Testis (tissue), 2 donors: ENCODE measurements at regions not wholly inside any gene's neighbourhood (a gene's known extent, or its start where the extent isn't known, plus 50 kb on each side); places are given as distances from the start of the nearest gene placed in this dataset.

Source experiments
- DNase-seq: peaks from one replicate; pipeline ENCODE4 v3.0.0-alpha.2; 2019
- H3K27ac ChIP-seq, 2 donors: fragments of 200-600 bp; sonication (generic); one replicate each; pipeline ENCODE4 v1.5.1; 2019
- H3K27me3 ChIP-seq: fragments of 200-600 bp; sonication (generic); one replicate; pipeline ENCODE4 v1.5.1; 2019
- H3K36me3 ChIP-seq: fragments of 200-600 bp; sonication (generic); one replicate; pipeline ENCODE4 v1.5.1; 2017; ENCODE audit warnings: low read depth; ENCODE audit errors: missing control alignments
- H3K4me1 ChIP-seq: fragments of 200-600 bp; sonication (generic); one replicate; pipeline ENCODE4 v1.5.1; 2019
- H3K4me3 ChIP-seq, 2 donors: fragments of 200-600 bp; sonication (generic); one replicate each; pipeline ENCODE4 v1.5.1; 2017 to 2019
- H3K9me3 ChIP-seq: fragments of 200-600 bp; sonication (generic); one replicate; pipeline ENCODE4 v1.5.1; 2017
- CTCF ChIP-seq, 3 experiments: fragments of 450-650 bp in 2 of 3; fragments of 200-600 bp in 1 of 3; sonication (generic) in 1 of 3; IDR thresholded peaks; one replicate each; pipeline ENCODE4 v1.5.1; 2016 to 2019; ENCODE audit warnings: antibody characterized with exemption in 3 of 3, mild to moderate bottlenecking in 2 of 3, moderate library complexity in 1 of 3
- POLR2A ChIP-seq: fragments of 450-650 bp; IDR thresholded peaks from one replicate; pipeline ENCODE4 v1.6.1; 2017; ENCODE audit warnings: antibody characterized with exemption, mild to moderate bottlenecking, moderate library complexity
- WGBS, 2 donors: methylation state at CpG; one replicate each; pipeline ENCODE4 v1.1.5; 2018; 5-methylcytosine and 5-hydroxymethylcytosine counted together
- intact Hi-C: fragments of 100-400 bp; cut with DNase I; formaldehyde crosslinking; loops from one replicate; pipeline ENCODE4 v1.15.1; 2023; ENCODE audit warnings: low total_unique reads

DNA sequence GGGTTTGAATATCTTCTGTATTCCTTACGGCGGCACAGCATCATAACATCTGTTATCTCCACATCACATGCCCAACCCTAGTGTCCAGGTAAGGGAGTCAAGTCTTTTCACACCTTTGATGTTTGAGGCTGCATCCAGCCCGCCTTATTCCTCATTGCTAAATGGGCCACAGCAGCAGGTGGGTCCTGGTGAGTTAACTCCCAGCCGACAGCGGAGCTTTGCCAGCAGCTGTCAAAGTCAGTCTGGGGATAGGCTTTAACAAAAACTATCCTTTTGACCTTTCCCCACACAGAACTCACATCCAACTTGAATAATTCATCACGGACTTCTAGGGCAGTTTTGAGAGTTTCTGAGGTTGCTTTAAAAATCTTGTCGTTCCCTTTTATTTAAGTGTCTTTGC is 235.1 kb downstream of the DLEU7 start:
- Histone ChIP-seq H3K4me1 (no peaks in the 10 kb centered on the region), H3K4me3 (no peak overlapping the region), H3K9me3 (no peaks in the 10 kb centered on the region), H3K36me3 (no peaks in the 10 kb centered on the region), H3K27me3 (no peaks in the 10 kb centered on the region), H3K27ac (no peak overlapping the region)
- DNase-seq = no peak
- 82 to 83% methylated on average over 7 of the region's 7 CpGs for WGBS, 2 donors
- TF ChIP-seq CTCF (IDR thresholded peaks at IDR 0.05) (no peak), POLR2A (no peak)
- intact Hi-C loops = no loop called here

DNA sequence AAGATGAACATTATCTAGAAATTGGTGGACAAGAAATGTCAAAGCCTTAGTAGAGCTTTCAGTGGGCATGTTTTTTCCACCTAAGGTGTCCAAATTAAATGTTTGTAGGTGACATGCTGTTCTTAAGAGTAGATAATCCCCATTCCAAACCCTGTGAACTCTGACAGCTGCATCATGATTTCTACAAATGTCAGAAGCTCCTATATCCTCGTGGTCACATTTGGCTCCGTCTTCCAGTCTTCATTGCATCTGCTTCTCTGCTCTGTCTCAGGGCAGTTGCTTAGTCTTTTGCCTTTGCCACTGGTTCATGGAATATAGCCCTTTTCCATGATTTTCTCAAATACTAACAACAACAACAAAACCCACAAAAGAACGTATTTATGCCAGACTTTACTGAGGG is 234.5 kb downstream of the DLEU7 start:
- Histone ChIP-seq H3K27me3 (no peaks in the 10 kb centered on the region), H3K9me3 (no peaks in the 10 kb centered on the region), H3K27ac (no peak overlapping the region), H3K4me3 (no peak overlapping the region), H3K36me3 (no peaks in the 10 kb centered on the region), H3K4me1 (no peaks in the 10 kb centered on the region)
- 77 to 79% methylated on average over 3 of the region's 3 CpGs for WGBS, 2 donors
- no peak for TF ChIP-seq POLR2A
- no peak for TF ChIP-seq CTCF (IDR thresholded peaks at IDR 0.05)
- no peak for DNase-seq
- intact Hi-C loops = no loop called here

GRCh38 chr13:50610238-50610637 is 233.3 kb downstream of the DLEU7 start:
- no peaks in the 10 kb centered on the region for H3K4me1 ChIP-seq
- intact Hi-C loops = no loop called here
- no peak overlapping the region for H3K4me3 ChIP-seq
- no peak for DNase-seq
- H3K9me3 ChIP-seq = no peaks in the 10 kb centered on the region
- no peaks in the 10 kb centered on the region for H3K27me3 ChIP-seq
- H3K36me3 ChIP-seq = no peaks in the 10 kb centered on the region
- H3K27ac ChIP-seq = no peak overlapping the region
- WGBS, 2 donors = 73 to 83% methylated on average over 2 of the region's 2 CpGs
- TF ChIP-seq POLR2A = no peak
- TF ChIP-seq CTCF (IDR thresholded peaks at IDR 0.05) = no peak

DNA sequence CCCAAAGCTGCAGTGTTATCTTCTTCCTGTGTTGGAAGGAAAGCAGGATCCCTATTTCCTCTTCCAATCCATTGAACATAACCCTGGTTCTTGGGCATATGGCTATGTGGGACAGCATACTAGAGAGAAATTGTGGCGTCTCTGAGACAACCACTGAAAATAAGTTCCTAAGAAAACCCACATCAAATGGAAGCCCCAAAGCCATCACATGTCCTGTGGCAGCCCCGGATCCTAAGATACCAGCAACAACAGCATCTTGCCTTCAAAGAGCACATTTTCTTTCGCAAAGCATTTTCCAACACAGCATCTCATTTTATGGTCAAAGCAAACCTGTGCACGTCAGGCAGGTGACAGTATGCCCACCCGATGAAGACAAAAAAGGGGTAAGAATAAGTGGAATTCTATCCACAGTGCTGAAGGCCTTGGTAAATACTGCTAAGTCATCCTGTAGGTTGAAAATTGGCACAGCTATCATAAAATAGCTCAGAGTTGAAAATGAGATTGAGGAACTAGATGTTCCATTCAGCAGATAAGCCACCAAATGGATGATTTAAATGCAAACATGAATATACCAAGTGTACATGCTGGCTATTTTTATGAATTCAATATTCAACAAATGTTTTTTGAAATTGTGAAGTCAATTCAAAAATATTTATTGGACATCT is 232.2 kb downstream of the DLEU7 start:
- intact Hi-C loops = no loop called here
- no peaks in the 10 kb centered on the region for H3K27me3 ChIP-seq
- no peak overlapping the region for H3K27ac ChIP-seq
- DNase-seq = no peak
- no peaks in the 10 kb centered on the region for H3K9me3 ChIP-seq
- 92% methylated on average over 5 of the region's 5 CpGs for WGBS, 2 donors
- no peaks in the 10 kb centered on the region for H3K36me3 ChIP-seq
- H3K4me1 ChIP-seq = no peaks in the 10 kb centered on the region
- no peak overlapping the region for H3K4me3 ChIP-seq
- no peak for TF ChIP-seq POLR2A

DNA sequence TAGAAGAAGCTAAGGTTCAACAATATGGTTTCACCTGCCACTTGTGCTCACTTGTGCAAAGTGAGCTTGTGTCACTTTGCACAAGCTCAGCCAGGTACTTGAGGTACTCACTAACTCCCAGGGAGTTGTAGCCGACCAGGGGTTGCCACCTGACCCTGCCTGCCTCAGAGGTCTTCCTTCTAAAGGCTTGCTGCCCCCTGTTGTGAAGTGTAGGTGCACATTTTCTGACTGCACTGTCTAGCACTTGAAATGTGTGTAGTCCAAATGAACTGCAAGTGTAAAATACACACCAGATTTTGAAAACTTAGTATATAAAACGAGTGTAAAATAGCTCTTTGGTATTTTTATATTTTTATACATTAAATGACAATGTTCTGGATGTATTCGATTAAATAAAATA is 230.8 kb downstream of the DLEU7 start:
- 69 to 82% methylated on average over 3 of the region's 3 CpGs for WGBS, 2 donors
- intact Hi-C loops = no loop called here
- Histone ChIP-seq H3K9me3 (no peaks in the 10 kb centered on the region), H3K4me1 (no peaks in the 10 kb centered on the region), H3K36me3 (no peaks in the 10 kb centered on the region), H3K27me3 (no peaks in the 10 kb centered on the region), H3K27ac (no peak overlapping the region), H3K4me3 (no peak overlapping the region)
- DNase-seq = no peak
- TF ChIP-seq POLR2A (no peak), CTCF (IDR thresholded peaks at IDR 0.05) (no peak)
